ENCODE measurements at regions not wholly inside any gene's neighbourhood (a gene's known extent, or its start where the extent isn't known, plus 50 kb on each side); places are given as distances from the start of the nearest gene placed in this dataset.
"Not testable (repeated sequence)": the region's sequence is repeated elsewhere in the genome, so short reads cannot be mapped to it uniquely, and the experiment has no call there.

- TF ChIP-seq CTCF (IDR thresholded peaks at IDR 0.05; ENCODE audit: insufficient read depth, low read depth, low read length); EZH2 (IDR thresholded peaks at IDR 0.05; ENCODE audit: insufficient read depth, low read length): not testable (repeated sequence)
Observed at GRCh38 chr21:10416691-10417447, 104.5 kb upstream of the TPTE start.

Data from astrocyte (in vitro differentiated cells and primary cell).